Ishikawa (cell line): ENCODE measurements at regions not wholly inside any gene's neighbourhood (a gene's known extent, or its start where the extent isn't known, plus 50 kb on each side); places are given as distances from the start of the nearest gene placed in this dataset.

Experiments used
- CEBPB ChIP-seq: IDR thresholded peaks from 2 replicates; pipeline ENCODE4 v1.6.1; 2012
- CREB1 ChIP-seq: IDR thresholded peaks from 2 replicates; pipeline ENCODE4 v1.6.1; 2012; ENCODE audit warnings: low read depth
- EGR1 ChIP-seq: IDR thresholded peaks from 2 replicates; pipeline ENCODE4 v1.6.1; 2012
- EP300 ChIP-seq: IDR thresholded peaks from 2 replicates; pipeline ENCODE4 v1.6.1; 2012; ENCODE audit warnings: borderline replicate concordance
- FOXM1 ChIP-seq: IDR thresholded peaks from 2 replicates; pipeline ENCODE4 v1.6.1; 2012; ENCODE audit warnings: low read depth, borderline replicate concordance
- MAX ChIP-seq: IDR thresholded peaks from 2 replicates; pipeline ENCODE4 v1.6.1; 2012
- NFIC ChIP-seq: IDR thresholded peaks from 2 replicates; pipeline ENCODE4 v1.6.1; 2012
- RAD21 ChIP-seq: IDR thresholded peaks from 2 replicates; pipeline ENCODE4 v1.6.1; 2012; ENCODE audit warnings: low read depth
- REST ChIP-seq: IDR thresholded peaks from 2 replicates; pipeline ENCODE4 v1.6.1; 2012; ENCODE audit warnings: low read depth, mild to moderate bottlenecking
- TAF1 ChIP-seq: IDR thresholded peaks from 2 replicates; pipeline ENCODE4 v1.6.1; 2012; ENCODE audit warnings: low read depth, mild to moderate bottlenecking
- TCF12 ChIP-seq: IDR thresholded peaks from 2 replicates; pipeline ENCODE4 v1.6.1; 2012; ENCODE audit warnings: low read depth
- TEAD4 ChIP-seq: IDR thresholded peaks from 2 replicates; pipeline ENCODE4 v1.6.1; 2012
- USF1 ChIP-seq: IDR thresholded peaks from 2 replicates; pipeline ENCODE4 v1.6.1; 2012
- YY1 ChIP-seq: IDR thresholded peaks from 2 replicates; pipeline ENCODE4 v1.6.1; 2012; ENCODE audit warnings: low read depth
- ZBTB7A ChIP-seq: IDR thresholded peaks from 2 replicates; pipeline ENCODE4 v1.6.1; 2012; ENCODE audit warnings: low read depth

- no peak for TF ChIP-seq ZBTB7A
- TF ChIP-seq RAD21, result no peak
- TF ChIP-seq MAX, result no peak
- TF ChIP-seq CEBPB, result no peak
- no peak for TF ChIP-seq EGR1
- TF ChIP-seq USF1, result no peak
- no peak for TF ChIP-seq FOXM1
- TF ChIP-seq YY1, result no peak
- no peak for TF ChIP-seq TCF12
- TF ChIP-seq TEAD4, result no peak
- no peak for TF ChIP-seq REST
- TF ChIP-seq NFIC, result no peak
- no peak for TF ChIP-seq CREB1
- TF ChIP-seq EP300, result no peak
Measured at GRCh38 chr7:120079022-120079421, 194.0 kb upstream of the KCND2 start.

- TF ChIP-seq REST, result no peak
- TF ChIP-seq EGR1, result no peak
- no peak for TF ChIP-seq TCF12
- TF ChIP-seq USF1, result no peak
- no peak for TF ChIP-seq FOXM1
- TF ChIP-seq MAX, result no peak
- TF ChIP-seq CEBPB, result no peak
- no peak for TF ChIP-seq ZBTB7A
- no peak for TF ChIP-seq CREB1
- no peak for TF ChIP-seq TEAD4
- no peak for TF ChIP-seq NFIC
- TF ChIP-seq EP300, result no peak
- no peak for TF ChIP-seq RAD21
- TF ChIP-seq TAF1, result no peak
- TF ChIP-seq YY1, result no peak
Measured at GRCh38 chr7:120079704-120080103, 193.3 kb upstream of the KCND2 start.

- TF ChIP-seq TEAD4, result no peak
- no peak for TF ChIP-seq REST
- TF ChIP-seq MAX, result no peak
- no peak for TF ChIP-seq RAD21
- no peak for TF ChIP-seq EGR1
- TF ChIP-seq CEBPB, result no peak
- no peak for TF ChIP-seq USF1
- no peak for TF ChIP-seq TAF1
- no peak for TF ChIP-seq ZBTB7A
- TF ChIP-seq FOXM1, result no peak
- no peak for TF ChIP-seq EP300
- TF ChIP-seq YY1, result no peak
- TF ChIP-seq CREB1, result no peak
- TF ChIP-seq NFIC, result no peak
- no peak for TF ChIP-seq TCF12
Measured at GRCh38 chr7:120089968-120090367, 183.0 kb upstream of the KCND2 start.

- TF ChIP-seq FOXM1 (no peak), REST (no peak), RAD21 (no peak), TEAD4 (no peak), NFIC (no peak), YY1 (no peak), TAF1 (no peak)
Measured at GRCh38 chr7:120091807-120092206, 181.2 kb upstream of the KCND2 start.
